Osteoblast (primary cell): ENCODE measurements at regions not wholly inside any gene's neighbourhood (a gene's known extent, or its start where the extent isn't known, plus 50 kb on each side); places are given as distances from the start of the nearest gene placed in this dataset.
A peak's percentile ranks its signal among the peaks of the same experiment; 100 is the strongest.

Experiments used
- DNase-seq: peaks from one replicate; pipeline ENCODE4 v3.0.0; 2011; ENCODE audit warnings: low spot score, mixed read lengths; ENCODE audit not compliant: insufficient read length; ENCODE audit errors: missing footprints
- H2AFZ ChIP-seq: 2 replicates; pipeline ENCODE4 v1.6.0; 2011; ENCODE audit warnings: mild to moderate bottlenecking, low read length
- H3K27ac ChIP-seq: 2 replicates; pipeline ENCODE4 v1.5.1; 2011; ENCODE audit warnings: mild to moderate bottlenecking, low read depth, low read length, moderate library complexity
- H3K27me3 ChIP-seq: 2 replicates; pipeline ENCODE4 v1.6.0; 2012; ENCODE audit warnings: mild to moderate bottlenecking, control low read depth, inconsistent platforms, low read length, moderate library complexity; ENCODE audit not compliant: insufficient read depth
- H3K36me3 ChIP-seq: 2 replicates; pipeline ENCODE4 v1.5.1; 2011; ENCODE audit warnings: mild to moderate bottlenecking, low read length, control low read depth, moderate library complexity; ENCODE audit not compliant: insufficient read depth
- H3K4me1 ChIP-seq: 2 replicates; pipeline ENCODE4 v1.5.1; 2011; ENCODE audit warnings: mild to moderate bottlenecking, low read length, control low read depth, moderate library complexity; ENCODE audit not compliant: insufficient read depth
- H3K4me2 ChIP-seq: 2 replicates; pipeline ENCODE4 v1.6.0; 2011; ENCODE audit warnings: mild to moderate bottlenecking, low read length; ENCODE audit not compliant: insufficient read depth
- H3K4me3 ChIP-seq: fragments of 200-600 bp; sonication (generic); 3 replicates; pipeline ENCODE4 v1.5.1; 2012; ENCODE audit warnings: mild to moderate bottlenecking, low read length, inconsistent platforms; ENCODE audit not compliant: insufficient read depth
- H3K79me2 ChIP-seq: 2 replicates; pipeline ENCODE4 v1.6.0; 2012; ENCODE audit warnings: mild to moderate bottlenecking, low read length, control low read depth, inconsistent platforms; ENCODE audit not compliant: insufficient read depth
- H3K9me3 ChIP-seq: 2 replicates; pipeline ENCODE4 v1.5.1; 2011; ENCODE audit warnings: low read depth, low read length, control low read depth
- H4K20me1 ChIP-seq: 2 replicates; pipeline ENCODE4 v1.6.0; 2012; ENCODE audit warnings: mild to moderate bottlenecking, low read length, control low read depth; ENCODE audit not compliant: insufficient read depth
- CTCF ChIP-seq: IDR thresholded peaks from 2 replicates; pipeline ENCODE4 v1.5.1; 2011; ENCODE audit warnings: mild to moderate bottlenecking, low read depth, low read length, moderate library complexity; ENCODE audit errors: extremely low read depth

- Histone ChIP-seq H3K27me3 (no peaks in the 10 kb centered on the region), H3K36me3 (no peaks in the 10 kb centered on the region), H3K4me1 (no peaks in the 10 kb centered on the region), H2AFZ (no peak overlapping the region), H3K4me3 (no peak overlapping the region), H4K20me1 (no peaks in the 10 kb centered on the region), H3K4me2 (no peak overlapping the region), H3K9me3 (no peaks in the 10 kb centered on the region), H3K27ac (no peak overlapping the region), H3K79me2 (no peaks in the 10 kb centered on the region)
- TF ChIP-seq CTCF, result no peak
- peak; percentile 39 for DNase-seq
Observed at GRCh38 chr22:49457946-49458707, 369.5 kb downstream of the BRD1 start.

- H3K27ac ChIP-seq, result no peak overlapping the region
- no peak for DNase-seq
- H3K4me3 ChIP-seq, result no peak overlapping the region
- H3K4me1 ChIP-seq, result no peaks in the 10 kb centered on the region
- H3K27me3 ChIP-seq, result no peaks in the 10 kb centered on the region
- no peaks in the 10 kb centered on the region for H3K79me2 ChIP-seq
- no peak overlapping the region for H3K4me2 ChIP-seq
- no peaks in the 10 kb centered on the region for H4K20me1 ChIP-seq
- no peaks in the 10 kb centered on the region for H3K36me3 ChIP-seq
- H2AFZ ChIP-seq, result no peak overlapping the region
- no peaks in the 10 kb centered on the region for H3K9me3 ChIP-seq
- no peak for TF ChIP-seq CTCF
Observed at GRCh38 chr22:49457146-49457545, 370.5 kb downstream of the BRD1 start.

- H4K20me1 ChIP-seq, result no peaks in the 10 kb centered on the region
- no peaks in the 10 kb centered on the region for H3K36me3 ChIP-seq
- no peaks in the 10 kb centered on the region for H3K27me3 ChIP-seq
- H3K4me3 ChIP-seq, result no peak overlapping the region
- no peak overlapping the region for H3K27ac ChIP-seq
- no peak overlapping the region for H3K4me2 ChIP-seq
- DNase-seq, result peak; percentile 30
- no peaks in the 10 kb centered on the region for H3K9me3 ChIP-seq
- no peaks in the 10 kb centered on the region for H3K79me2 ChIP-seq
- no peaks in the 10 kb centered on the region for H3K4me1 ChIP-seq
- H2AFZ ChIP-seq, result no peak overlapping the region
- no peak for TF ChIP-seq CTCF
Observed at GRCh38 chr22:49455595-49455994, 372.1 kb downstream of the BRD1 start.

- no peak overlapping the region for H2AFZ ChIP-seq
Observed at GRCh38 chr22:49454726-49455125, 372.9 kb downstream of the BRD1 start.

More at GRCh38 chr22:49454726-49455125, 372.9 kb downstream of the BRD1 start:
- Histone ChIP-seq H3K4me2 (no peak overlapping the region), H3K27ac (no peak overlapping the region), H3K4me1 (no peaks in the 10 kb centered on the region), H4K20me1 (no peaks in the 10 kb centered on the region), H3K4me3 (no peak overlapping the region), H3K9me3 (no peaks in the 10 kb centered on the region), H3K36me3 (no peaks in the 10 kb centered on the region), H3K27me3 (no peaks in the 10 kb centered on the region), H3K79me2 (no peaks in the 10 kb centered on the region)
- peak; percentile 19 for DNase-seq
- no peak for TF ChIP-seq CTCF
